Stimulated activated naive CD8-positive, alpha-beta T cell treated with anti-CD3 and anti-CD28 coated beads, Interleukin-15, Interleukin-2, amounts not matched to agents 100 U/mL and 50 U/mL, for 24 hours (primary cell): ENCODE measurements at regions not wholly inside any gene's neighbourhood (a gene's known extent, or its start where the extent isn't known, plus 50 kb on each side); places are given as distances from the start of the nearest gene placed in this dataset.

ENCODE experiments used
- ATAC-seq: fragments of 150-1000 bp; cut with Tn5 transposase; one replicate; pipeline ENCODE4 v1.10.0; 2021
- DNase-seq: peaks from one replicate; pipeline ENCODE4 v3.0.0; 2021

DNA sequence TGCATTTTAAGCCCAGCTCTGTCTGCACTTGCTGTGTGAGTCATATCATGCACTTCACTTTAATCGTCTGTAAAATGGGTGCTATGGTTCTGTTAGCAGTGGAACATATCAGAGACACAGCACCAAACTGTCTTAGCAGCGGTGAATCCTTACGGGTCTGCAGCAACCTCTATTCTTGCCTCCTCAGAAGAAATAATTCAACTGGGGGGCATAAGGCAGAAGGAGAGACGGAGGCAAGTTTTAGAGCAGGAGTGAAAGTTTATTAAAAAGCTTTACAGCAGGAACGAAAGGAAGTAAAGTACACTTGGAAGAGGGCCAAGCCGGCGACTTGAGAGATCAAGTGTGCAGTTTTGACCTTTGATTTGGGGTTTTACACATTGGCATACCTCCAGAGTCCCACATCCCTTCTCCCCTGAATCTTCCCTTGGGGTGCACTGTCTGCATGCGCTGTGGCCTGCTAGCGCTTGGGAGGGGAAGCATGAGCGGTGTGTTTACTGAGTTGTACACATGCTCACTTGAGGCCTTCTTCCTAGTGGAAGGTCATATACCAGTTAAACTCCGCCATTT is 109.8 kb downstream of the DDX1 start:
- ATAC-seq (no peak), DNase-seq (no peak)

DNA sequence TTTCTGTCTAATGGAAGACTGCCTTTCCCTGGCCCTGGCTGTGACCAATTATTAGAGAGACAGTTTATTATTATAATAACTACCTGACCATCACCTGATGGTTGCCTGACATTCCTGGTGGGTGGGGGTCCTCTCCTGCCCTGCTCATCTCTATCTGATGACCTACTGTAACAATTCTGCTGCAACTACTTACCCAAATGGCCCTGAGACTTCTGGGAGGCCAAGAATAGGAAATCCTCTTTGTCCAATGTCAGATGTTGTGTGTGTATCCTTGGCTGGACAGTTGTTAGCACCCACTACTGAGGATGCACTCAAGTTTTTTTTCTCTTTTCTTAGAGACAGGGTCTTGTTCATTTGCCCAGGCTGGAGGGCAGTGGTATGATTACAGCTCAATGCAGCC is 110.3 kb downstream of the DDX1 start:
- DNase-seq: no peak
- no peak for ATAC-seq

GRCh38 chr2:15702452-15702851 is 110.8 kb downstream of the DDX1 start:
- ATAC-seq (no peak), DNase-seq (no peak)

DNA sequence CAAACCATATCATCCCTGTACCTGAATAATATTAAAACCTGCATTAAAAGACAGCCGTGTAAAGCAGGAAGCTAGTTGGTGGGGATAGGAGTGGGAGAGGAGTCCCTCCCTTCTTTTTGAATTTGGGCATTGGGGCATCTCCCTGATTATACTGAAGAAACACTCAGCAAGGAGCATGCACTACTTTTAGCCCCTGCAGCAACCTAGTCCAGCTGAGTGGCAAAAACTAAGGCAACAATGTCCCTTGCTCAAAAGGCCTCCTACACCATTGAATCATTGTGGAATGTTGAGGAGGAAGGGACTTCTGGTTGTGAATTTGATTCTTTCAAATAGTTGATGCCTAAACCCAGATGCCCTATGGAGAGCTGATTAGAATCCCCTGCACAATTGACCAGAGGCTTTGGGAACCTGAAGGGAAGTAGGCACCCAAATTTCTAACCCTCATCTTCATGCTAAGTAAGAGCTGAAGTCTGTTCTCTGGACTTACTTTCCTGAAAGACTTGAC is 111.7 kb downstream of the DDX1 start:
- no peak for DNase-seq
- ATAC-seq: no peak

DNA sequence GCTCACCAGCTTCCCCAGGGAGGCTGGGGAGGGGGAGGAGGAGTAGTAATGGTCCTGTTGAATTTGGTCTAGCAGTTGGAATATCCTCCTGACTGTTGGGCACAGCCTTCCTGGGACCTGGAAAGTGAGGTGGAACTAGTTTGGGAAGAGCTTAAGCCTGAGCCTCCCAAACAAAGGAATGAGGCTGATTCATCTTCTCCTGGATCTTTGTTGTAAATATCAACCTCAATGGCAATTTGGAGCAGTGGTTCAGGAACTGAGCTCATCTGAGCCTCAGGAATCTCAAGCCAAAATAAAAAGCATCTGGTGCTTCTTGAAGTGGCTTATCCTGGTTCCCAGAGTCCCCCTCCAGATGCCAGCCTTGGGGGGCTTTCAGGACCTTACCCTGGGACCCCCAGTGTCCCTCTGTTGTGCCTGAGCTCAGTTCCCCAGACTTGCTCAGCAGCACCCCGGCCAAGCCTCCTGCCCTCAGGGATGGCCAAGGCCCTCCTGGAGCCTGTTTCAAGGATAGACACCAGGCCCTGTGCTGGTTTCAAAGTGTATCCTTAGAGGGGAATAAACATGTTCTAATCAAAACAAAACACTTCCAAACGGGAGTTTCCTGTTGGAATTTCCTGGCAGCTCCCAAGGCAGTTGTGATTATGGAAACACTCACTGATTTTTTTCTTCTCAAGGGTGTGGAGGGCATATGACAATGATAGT is 112.6 kb downstream of the DDX1 start:
- no peak for DNase-seq
- no peak for ATAC-seq

GRCh38 chr2:15704788-15705115 is 113.1 kb downstream of the DDX1 start:
- DNase-seq (no peak), ATAC-seq (no peak)

- DNase-seq (no peak), ATAC-seq (no peak)
Observed at GRCh38 chr2:15705310-15705709, 113.6 kb downstream of the DDX1 start.

DNA sequence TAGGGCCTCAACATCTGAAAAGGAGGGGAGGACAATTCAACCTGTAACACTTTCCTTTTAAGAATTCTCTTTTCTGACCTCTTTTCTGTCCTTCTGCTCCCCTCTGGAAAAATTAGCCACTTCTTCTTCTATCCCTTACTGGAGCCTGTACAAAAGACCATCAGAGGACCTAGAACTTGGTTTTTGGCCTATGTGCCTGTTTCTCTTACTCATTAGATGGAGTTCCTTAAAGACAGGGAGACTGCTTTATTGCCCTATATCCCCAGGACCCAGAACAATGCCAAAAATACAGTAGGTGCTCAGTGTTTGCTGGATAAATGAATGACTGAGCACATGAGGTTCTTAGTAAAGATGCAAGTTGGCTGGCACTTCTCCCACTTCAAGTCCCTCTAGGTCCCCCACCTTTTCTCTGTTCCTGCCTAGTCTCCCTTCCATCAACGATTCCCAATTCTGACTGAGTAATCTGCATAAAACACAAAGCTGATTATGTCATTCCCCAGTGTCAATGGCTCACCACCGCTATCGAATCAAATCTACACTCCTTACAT is 114.2 kb downstream of the DDX1 start:
- DNase-seq: no peak
- ATAC-seq: no peak

- no peak for ATAC-seq
- no peak for DNase-seq
Observed at GRCh38 chr2:15706424-15706823, 114.8 kb downstream of the DDX1 start.

DNA sequence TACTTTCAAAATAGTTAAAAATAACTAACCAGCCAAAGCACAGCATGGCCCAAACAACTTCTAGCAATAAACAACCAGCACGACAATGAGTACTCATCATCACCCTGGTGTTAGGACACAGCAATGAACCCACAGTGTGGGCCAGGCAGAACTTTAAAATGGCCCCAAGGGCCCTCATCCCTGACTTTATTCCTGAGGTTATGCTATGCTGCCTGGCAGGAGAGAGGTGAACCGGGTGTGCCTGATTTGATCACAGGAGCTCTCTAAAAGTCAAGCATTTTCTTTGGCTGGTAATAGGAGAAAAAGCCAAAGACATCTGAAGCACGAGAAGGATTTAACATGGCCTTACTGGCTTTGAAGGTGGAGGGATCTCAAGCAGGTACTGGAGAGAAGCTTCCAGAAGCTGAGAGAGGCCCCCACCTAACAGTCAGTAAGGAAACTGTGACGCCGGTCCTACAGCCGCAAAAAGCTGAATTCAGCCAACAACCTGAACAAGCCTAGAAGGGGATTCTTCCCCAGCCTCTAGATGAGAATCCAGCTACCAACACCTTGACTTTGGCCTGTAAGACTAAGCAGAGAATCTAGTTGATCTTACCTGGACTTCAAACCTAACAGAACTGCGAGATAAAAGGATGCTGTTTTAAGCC is 115.4 kb downstream of the DDX1 start:
- no peak for ATAC-seq
- no peak for DNase-seq

DNA sequence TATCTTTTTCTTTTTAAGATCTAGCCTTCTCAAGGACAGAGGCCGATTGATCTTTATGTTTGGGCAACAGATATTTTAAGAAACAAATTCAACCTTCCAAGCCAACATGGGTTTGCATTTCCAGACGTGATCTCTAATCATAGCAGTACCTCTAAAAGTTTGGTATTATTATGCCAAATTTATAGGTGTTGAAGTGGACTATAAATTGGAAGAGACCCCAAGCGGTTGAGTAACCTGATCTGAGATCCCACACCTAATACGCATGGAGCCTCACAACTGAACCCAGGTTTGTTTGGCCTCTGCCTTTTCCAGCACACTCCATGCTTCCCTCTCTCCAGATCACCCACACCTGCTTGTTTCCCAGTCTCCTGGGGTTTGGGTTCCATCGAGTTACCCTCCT is 116.5 kb downstream of the DDX1 start:
- DNase-seq: no peak
- no peak for ATAC-seq

DNA sequence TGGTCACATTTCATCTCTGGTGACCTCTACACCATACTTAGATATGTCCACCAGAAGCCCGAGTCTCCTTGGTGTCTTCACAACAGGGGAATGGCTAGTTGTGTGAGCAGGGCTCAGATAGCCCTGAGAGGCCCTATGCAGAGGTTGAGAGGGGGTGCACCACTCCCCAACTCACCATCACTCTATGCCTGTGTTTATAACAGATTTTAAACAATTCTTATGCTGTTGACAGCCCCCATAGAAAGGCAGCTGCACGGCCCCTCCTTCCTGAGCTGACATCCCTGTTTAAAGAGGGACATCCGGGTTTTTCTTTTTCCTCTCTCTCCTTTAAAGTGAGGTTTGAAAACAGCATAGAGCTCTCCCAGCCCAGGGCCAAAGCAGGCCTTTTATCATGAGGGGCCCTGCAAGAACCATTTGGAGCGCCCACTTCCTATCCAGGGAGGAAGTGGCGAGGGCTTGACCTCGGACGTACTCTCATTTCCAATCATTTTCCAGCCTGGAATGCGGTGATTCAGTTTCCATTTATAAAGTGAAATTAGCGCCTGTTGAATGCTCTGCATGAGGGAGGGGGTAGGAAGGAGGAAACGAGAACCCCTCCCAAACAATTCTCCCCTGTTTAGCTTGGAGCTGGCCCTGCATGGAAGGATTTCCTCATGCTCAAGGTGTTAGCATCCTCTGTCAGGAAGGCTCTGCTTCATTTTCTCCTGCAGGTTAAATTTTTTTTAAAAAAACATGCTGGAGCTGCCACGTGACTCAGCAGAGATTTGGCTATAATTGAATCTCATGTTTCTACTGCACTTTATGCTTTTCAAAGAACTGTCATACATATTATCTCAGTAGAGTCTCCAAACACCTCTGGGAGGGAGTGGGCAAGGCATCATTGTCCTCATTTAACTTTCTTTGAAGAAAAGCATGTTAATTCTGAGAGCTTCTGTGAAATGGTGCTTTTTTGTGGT is 117.5 kb downstream of the DDX1 start:
- no peak for DNase-seq
- no peak for ATAC-seq

- ATAC-seq: no peak
Observed at GRCh38 chr2:15711126-15711860, 119.6 kb downstream of the DDX1 start.

GRCh38 chr2:15712551-15713342 is 121.1 kb downstream of the DDX1 start:
- no peak for DNase-seq
- ATAC-seq: no peak

More at GRCh38 chr2:15711126-15711860, 119.6 kb downstream of the DDX1 start:
- DNase-seq: no peak

DNA sequence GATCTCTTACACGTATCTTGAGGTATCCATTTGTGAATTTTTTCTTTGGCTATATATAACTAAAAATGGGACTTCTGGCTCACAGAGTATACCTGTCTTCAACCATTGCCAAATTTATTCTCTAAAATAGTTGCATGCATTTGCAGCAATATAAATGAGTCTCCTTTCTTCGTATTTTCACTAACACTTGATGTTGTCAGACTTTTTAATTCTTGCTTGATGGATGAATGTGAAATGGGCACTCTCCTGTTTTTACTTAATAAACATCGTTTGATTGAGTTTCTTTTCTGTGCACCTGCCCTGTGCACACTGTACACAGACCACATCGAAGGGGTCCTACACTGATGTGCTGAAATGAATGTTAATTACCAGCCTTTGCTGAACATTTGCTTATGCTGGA is 121.8 kb downstream of the DDX1 start:
- no peak for DNase-seq
- no peak for ATAC-seq

DNA sequence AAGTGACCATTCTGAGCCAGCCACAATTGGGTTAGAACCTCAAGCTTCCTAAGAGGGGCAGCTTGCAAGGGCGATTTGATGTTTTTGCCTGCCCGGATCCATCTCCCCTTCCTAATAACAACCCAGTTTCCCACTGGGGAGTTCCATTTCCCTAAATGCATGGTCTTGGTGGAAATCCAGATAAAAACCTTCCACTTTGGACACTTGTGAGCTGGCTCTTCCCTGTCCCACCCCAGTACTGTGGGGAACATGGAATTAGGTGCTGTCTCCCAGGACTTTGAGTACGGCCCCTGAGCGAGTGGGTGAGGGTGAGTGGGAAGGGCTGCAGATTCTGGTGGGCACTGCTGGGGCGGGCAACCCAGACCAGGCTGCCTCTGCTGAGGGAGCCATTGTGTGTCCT is 122.3 kb downstream of the DDX1 start:
- no peak for ATAC-seq
- DNase-seq: no peak

DNA sequence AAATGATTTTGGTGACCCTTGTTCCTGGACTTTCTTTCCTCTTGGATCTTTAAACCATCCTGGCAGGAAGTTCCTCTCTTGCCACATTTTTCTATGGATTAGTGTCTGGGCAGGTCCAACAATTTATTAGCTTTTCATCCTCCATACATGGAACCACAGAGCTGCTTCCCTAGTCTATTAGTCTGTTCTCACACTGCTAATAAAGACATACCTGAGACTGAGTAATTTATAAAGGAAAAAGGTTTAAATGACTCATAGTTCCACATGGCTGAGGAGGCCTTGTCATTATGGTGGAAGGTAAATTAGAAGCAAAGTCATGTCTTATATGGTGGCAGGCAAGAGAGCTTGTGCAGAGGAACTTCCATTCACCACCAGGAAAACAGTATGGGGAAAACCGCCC is 122.9 kb downstream of the DDX1 start:
- ATAC-seq (no peak), DNase-seq (no peak)

DNA sequence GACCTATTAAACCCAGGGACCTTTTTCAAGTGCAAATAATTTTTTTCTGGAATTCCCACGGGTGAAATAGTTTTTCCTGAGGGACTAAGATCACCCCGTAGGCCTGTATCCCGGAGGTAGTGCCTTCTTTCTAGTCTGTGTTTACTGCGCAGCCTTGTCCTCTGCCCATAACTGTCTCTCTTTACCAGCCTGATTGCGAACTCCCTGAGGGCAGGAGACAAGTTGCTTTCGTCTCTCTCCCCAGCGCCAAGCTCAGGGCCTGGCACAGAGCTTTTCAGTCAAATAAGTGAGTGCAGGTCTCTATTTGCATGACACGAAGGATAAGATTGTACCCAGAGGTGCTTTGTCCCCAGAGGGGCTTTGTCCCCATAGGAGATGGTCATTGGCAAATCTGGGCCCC is 123.9 kb downstream of the DDX1 start:
- DNase-seq (no peak), ATAC-seq (no peak)

GRCh38 chr2:15718103-15718943 is 126.7 kb downstream of the DDX1 start:
- no peak for DNase-seq
- no peak for ATAC-seq

DNA sequence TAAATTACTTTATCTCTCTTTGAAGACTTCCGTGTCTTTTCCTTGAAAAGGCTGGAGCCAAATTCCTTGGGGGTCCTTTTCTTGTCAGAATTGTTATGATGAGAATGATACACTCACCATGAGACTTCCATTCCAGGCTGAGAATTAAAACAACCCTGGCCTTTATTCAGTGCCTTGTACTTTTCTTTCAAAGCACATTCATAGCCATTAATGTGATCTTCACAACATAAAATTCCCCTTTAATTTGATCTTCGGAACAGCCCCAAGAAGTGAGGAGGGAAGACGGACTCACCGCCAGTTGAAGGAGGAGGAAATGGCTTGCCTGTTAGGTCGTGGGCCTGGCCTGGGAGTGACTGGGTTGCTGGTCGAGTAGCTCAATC is 127.3 kb downstream of the DDX1 start:
- DNase-seq (no peak), ATAC-seq (no peak)
